ENCODE measurements at regions not wholly inside any gene's neighbourhood (a gene's known extent, or its start where the extent isn't known, plus 50 kb on each side); places are given as distances from the start of the nearest gene placed in this dataset.

DNA sequence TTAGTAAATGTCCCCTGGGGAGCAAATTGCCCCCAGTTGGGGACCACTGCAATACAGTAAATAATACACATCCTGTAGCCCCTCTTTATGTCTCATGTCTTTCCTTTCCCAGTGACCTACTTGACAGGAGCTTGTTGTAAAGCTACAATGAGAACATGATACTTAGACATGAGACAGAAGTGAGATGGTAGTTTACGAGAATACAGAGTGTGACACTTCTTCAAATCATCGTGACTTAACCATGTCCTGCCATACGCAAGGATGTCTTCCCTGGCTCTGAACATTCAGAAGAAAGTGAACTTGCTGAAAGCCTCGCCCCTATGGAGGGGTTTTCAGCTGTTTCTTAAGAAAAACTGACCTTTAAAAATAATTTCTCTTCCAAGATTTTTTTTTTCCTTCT is 101.0 kb upstream of the SPACA1 start:
- no peaks in the 10 kb centered on the region for H3K36me3 ChIP-seq
- no peak overlapping the region for H3K4me3 ChIP-seq
- H3K27ac ChIP-seq = no peak overlapping the region
- DNase-seq = no peak
- peaks cover 0 to 12% of the 10 kb centered on the region in 2 donors for H3K27me3 ChIP-seq
- no peaks in the 10 kb centered on the region for H3K9me3 ChIP-seq
- ATAC-seq = no peak
- no peak for TF ChIP-seq CTCF (IDR thresholded peaks at IDR 0.05)
- no peaks in the 10 kb centered on the region for H3K4me1 ChIP-seq
- intact Hi-C loops (cut with DNase I) = no loop called here

DNA sequence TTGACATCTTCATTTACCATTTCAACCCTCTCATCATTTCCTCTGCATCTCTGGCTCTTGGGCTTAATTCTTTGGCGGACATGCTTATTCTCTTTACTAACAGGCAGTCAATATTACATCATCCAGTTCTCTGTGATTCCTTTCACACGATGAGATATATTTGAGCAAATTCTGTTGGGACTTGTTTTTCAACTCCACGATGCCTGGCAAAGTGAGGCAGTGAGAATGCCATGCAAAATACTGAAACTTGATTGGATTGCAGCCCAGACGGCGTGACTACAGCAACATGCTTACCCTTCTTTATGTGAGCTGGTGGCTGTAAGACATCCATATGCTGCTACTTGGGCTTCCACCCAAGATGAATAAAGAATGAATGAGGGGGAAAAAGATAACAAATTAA is 101.7 kb upstream of the SPACA1 start:
- no peak for DNase-seq
- peaks cover 0 to 12% of the 10 kb centered on the region in 2 donors for H3K27me3 ChIP-seq

GRCh38 chr6:87945181-87945580 is 102.5 kb upstream of the SPACA1 start:
- Histone ChIP-seq H3K36me3 (no peaks in the 10 kb centered on the region), H3K4me1 (no peaks in the 10 kb centered on the region), H3K27ac (no peak overlapping the region), H3K4me3 (no peak overlapping the region), H3K27me3 (peaks cover 0 to 12% of the 10 kb centered on the region in 2 donors), H3K9me3 (no peaks in the 10 kb centered on the region)
- TF ChIP-seq CTCF (IDR thresholded peaks at IDR 0.05) = no peak
- intact Hi-C loops (cut with DNase I) = no loop called here
- DNase-seq = no peak
- no peak for ATAC-seq

More for the DNA sequence above, 101.7 kb upstream of the SPACA1 start:
- H3K4me3 ChIP-seq = no peak overlapping the region
- no peak for TF ChIP-seq CTCF (IDR thresholded peaks at IDR 0.05)
- H3K4me1 ChIP-seq = no peaks in the 10 kb centered on the region
- no peak for ATAC-seq
- intact Hi-C loops (cut with DNase I) = no loop called here
- H3K27ac ChIP-seq = no peak overlapping the region
- no peaks in the 10 kb centered on the region for H3K36me3 ChIP-seq
- H3K9me3 ChIP-seq = no peaks in the 10 kb centered on the region

- intact Hi-C loops (cut with DNase I) = no loop called here
- no peak for TF ChIP-seq CTCF (IDR thresholded peaks at IDR 0.05)
- H3K4me1 ChIP-seq = no peaks in the 10 kb centered on the region
- H3K27me3 ChIP-seq = peaks cover 0 to 12% of the 10 kb centered on the region in 2 donors
- H3K9me3 ChIP-seq = no peaks in the 10 kb centered on the region
- no peaks in the 10 kb centered on the region for H3K36me3 ChIP-seq
- H3K27ac ChIP-seq = no peak overlapping the region
- no peak overlapping the region for H3K4me3 ChIP-seq
- ATAC-seq (peak; percentile 96), DNase-seq (peak in 3 of 4 donors; percentile 28 to 69 (median 52))
Measured at GRCh38 chr6:87944541-87944954, 103.1 kb upstream of the SPACA1 start.

- Histone ChIP-seq H3K4me3 (no peak overlapping the region), H3K4me1 (no peaks in the 10 kb centered on the region), H3K27ac (no peak overlapping the region), H3K36me3 (no peaks in the 10 kb centered on the region), H3K27me3 (peaks cover 0 to 12% of the 10 kb centered on the region in 2 donors), H3K9me3 (no peaks in the 10 kb centered on the region)
- DNase-seq = no peak
- no peak for ATAC-seq
- intact Hi-C loops (cut with DNase I) = no loop called here
- TF ChIP-seq CTCF (IDR thresholded peaks at IDR 0.05) = no peak
Measured at GRCh38 chr6:87943191-87943590, 104.5 kb upstream of the SPACA1 start.

Data from left lung (tissue), 4 donors.